ENCODE measurements at regions not wholly inside any gene's neighbourhood (a gene's known extent, or its start where the extent isn't known, plus 50 kb on each side); places are given as distances from the start of the nearest gene placed in this dataset.
"Not testable (repeated sequence)": the region's sequence is repeated elsewhere in the genome, so short reads cannot be mapped to it uniquely, and the experiment has no call there.

- Mint-ChIP-seq H3K9me3 (ENCODE audit: low read depth) (peaks cover 55% of the 10 kb centered on the region), H3K27me3 (ENCODE audit: low read depth) (no peaks in the 10 kb centered on the region), H3K27ac (ENCODE audit: unreplicated experiment) (no peak overlapping the region), H3K36me3 (ENCODE audit: low read depth) (peaks cover 8% of the 10 kb centered on the region), H3K4me3 (ENCODE audit: unreplicated experiment) (no peak overlapping the region), H3K4me1 (ENCODE audit: low read depth) (peaks cover 27% of the 10 kb centered on the region)
- TF ChIP-seq, protein P1, sequence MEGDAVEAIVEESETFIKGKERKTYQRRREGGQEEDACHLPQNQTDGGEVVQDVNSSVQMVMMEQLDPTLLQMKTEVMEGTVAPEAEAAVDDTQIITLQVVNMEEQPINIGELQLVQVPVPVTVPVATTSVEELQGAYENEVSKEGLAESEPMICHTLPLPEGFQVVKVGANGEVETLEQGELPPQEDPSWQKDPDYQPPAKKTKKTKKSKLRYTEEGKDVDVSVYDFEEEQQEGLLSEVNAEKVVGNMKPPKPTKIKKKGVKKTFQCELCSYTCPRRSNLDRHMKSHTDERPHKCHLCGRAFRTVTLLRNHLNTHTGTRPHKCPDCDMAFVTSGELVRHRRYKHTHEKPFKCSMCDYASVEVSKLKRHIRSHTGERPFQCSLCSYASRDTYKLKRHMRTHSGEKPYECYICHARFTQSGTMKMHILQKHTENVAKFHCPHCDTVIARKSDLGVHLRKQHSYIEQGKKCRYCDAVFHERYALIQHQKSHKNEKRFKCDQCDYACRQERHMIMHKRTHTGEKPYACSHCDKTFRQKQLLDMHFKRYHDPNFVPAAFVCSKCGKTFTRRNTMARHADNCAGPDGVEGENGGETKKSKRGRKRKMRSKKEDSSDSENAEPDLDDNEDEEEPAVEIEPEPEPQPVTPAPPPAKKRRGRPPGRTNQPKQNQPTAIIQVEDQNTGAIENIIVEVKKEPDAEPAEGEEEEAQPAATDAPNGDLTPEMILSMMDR (IDR thresholded peaks at IDR 0.05), result no peak
- DNase-seq (ENCODE audit: low spot score), result no peak
Measured at GRCh38 chr5:33105521-33105941, 335.2 kb upstream of the TARS1 start.

- not testable (repeated sequence) for H3K4me3 Mint-ChIP-seq (ENCODE audit: unreplicated experiment); H3K4me1 Mint-ChIP-seq (ENCODE audit: low read depth); H3K36me3 Mint-ChIP-seq (ENCODE audit: low read depth); H3K27me3 Mint-ChIP-seq (ENCODE audit: low read depth); H3K27ac Mint-ChIP-seq (ENCODE audit: unreplicated experiment); DNase-seq (ENCODE audit: low spot score)
- H3K9me3 Mint-ChIP-seq (ENCODE audit: low read depth), result peaks cover 47% of the 10 kb centered on the region
Measured at GRCh38 chr5:33110496-33110895, 330.3 kb upstream of the TARS1 start.

DNA sequence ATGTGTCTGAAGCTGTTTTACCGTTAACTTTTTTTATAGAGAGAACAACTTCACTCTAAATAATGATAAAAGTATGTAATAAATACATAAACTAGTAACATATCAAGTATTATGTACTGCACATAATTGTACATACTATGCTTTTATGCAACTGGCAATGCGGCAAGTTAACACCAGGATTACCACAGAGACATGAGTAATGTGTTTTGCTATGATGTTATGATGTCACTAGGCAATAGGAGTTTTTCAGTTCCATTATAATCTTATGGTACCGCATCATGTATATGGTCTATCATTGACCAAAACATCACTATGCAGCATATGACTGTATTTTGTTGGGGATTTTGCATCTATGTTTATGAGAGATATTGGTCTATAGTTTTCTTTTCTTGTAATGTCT lies 326.4 kb upstream of the TARS1 start:
- Mint-ChIP-seq H3K4me1 (ENCODE audit: low read depth) (peaks cover 9% of the 10 kb centered on the region), H3K27me3 (ENCODE audit: low read depth) (no peaks in the 10 kb centered on the region), H3K9me3 (ENCODE audit: low read depth) (peaks cover 40% of the 10 kb centered on the region), H3K36me3 (ENCODE audit: low read depth) (peaks cover 14% of the 10 kb centered on the region), H3K27ac (ENCODE audit: unreplicated experiment) (no peak overlapping the region), H3K4me3 (ENCODE audit: unreplicated experiment) (no peak overlapping the region)
- no peak for DNase-seq (ENCODE audit: low spot score)
- TF ChIP-seq, protein P1 (IDR thresholded peaks at IDR 0.05), result no peak

- no peak overlapping the region for H3K4me3 Mint-ChIP-seq (ENCODE audit: unreplicated experiment)
- H3K9me3 Mint-ChIP-seq (ENCODE audit: low read depth), result peaks cover 33% of the 10 kb centered on the region
- no peak overlapping the region for H3K27ac Mint-ChIP-seq (ENCODE audit: unreplicated experiment)
- H3K4me1 Mint-ChIP-seq (ENCODE audit: low read depth), result peaks cover 18% of the 10 kb centered on the region
- peaks cover 14% of the 10 kb centered on the region for H3K36me3 Mint-ChIP-seq (ENCODE audit: low read depth)
- H3K27me3 Mint-ChIP-seq (ENCODE audit: low read depth), result no peaks in the 10 kb centered on the region
- TF ChIP-seq, protein P1 (IDR thresholded peaks at IDR 0.05), result no peak
- DNase-seq (ENCODE audit: low spot score), result no peak
Measured at GRCh38 chr5:33115467-33115866, 325.3 kb upstream of the TARS1 start.

DNA sequence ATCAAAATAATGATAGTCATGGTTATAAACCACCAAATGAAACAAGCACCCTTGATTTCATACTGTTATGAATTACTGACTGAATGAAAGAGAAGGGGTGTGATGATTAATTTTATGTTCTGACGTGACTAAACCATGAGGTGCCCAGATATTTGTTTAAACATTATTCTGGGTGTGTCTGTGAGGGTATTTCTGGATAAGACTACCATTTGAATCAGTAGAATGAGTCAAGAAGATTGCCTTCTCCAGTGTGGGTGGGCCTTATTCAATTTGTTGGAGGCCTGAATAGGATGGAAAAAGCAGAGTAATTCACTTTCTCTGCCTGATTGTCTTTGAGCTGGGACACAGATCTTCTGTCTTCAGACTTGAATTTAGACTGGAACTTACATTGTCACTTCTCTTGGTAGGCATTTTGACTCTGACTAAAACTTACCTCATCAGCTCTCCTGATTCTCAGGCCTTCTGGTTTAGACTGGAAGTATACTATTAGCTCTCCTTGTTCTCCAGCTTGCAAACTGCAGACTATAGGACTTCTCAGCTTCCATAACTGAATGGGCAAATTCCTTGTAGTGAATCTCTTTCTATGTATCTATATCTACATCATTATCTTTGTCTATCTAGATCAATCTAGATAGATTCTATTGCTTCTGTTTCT lies 321.9 kb upstream of the TARS1 start:
- H3K27ac Mint-ChIP-seq (ENCODE audit: unreplicated experiment), result no peak overlapping the region
- H3K9me3 Mint-ChIP-seq (ENCODE audit: low read depth), result peaks cover 23% of the 10 kb centered on the region
- no peaks in the 10 kb centered on the region for H3K27me3 Mint-ChIP-seq (ENCODE audit: low read depth)
- TF ChIP-seq, protein P1 (IDR thresholded peaks at IDR 0.05), result no peak
- H3K4me1 Mint-ChIP-seq (ENCODE audit: low read depth), result peaks cover 35% of the 10 kb centered on the region
- H3K36me3 Mint-ChIP-seq (ENCODE audit: low read depth), result peaks cover 12% of the 10 kb centered on the region
- no peak for DNase-seq (ENCODE audit: low spot score)
- no peak overlapping the region for H3K4me3 Mint-ChIP-seq (ENCODE audit: unreplicated experiment)

DNA sequence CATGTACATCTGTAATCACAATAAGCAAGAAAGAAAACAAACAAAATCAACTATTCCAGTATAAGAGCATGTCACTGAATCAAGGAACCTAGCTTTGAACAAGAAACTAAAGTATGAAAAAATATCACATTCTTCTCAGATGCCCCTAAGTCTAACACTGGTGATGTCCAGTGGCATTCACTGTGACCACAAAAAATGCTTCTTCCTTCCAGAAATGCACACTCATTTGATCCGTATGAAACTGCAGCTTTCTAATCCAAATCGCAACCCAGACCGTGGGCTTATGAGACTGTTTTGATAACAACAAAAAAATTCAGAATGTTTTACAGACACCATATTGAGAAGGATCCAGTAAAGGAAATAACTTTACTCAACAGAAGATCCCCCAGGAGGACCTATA lies 320.1 kb upstream of the TARS1 start:
- Mint-ChIP-seq H3K9me3 (ENCODE audit: low read depth) (peaks cover 11% of the 10 kb centered on the region), H3K36me3 (ENCODE audit: low read depth) (peaks cover 7% of the 10 kb centered on the region), H3K27ac (ENCODE audit: unreplicated experiment) (peak overlapping the region; percentile 67), H3K27me3 (ENCODE audit: low read depth) (no peaks in the 10 kb centered on the region), H3K4me1 (ENCODE audit: low read depth) (peaks cover 35% of the 10 kb centered on the region), H3K4me3 (ENCODE audit: unreplicated experiment) (peak overlapping the region; percentile 1)
- DNase-seq (ENCODE audit: low spot score), result no peak
- TF ChIP-seq, protein P1 (IDR thresholded peaks at IDR 0.05), result no peak
